ENCODE measurements at regions not wholly inside any gene's neighbourhood (a gene's known extent, or its start where the extent isn't known, plus 50 kb on each side); places are given as distances from the start of the nearest gene placed in this dataset.

- TF ChIP-seq POLR2A (IDR thresholded peaks at IDR 0.05), result no peak
- no peak for TF ChIP-seq CTCF (IDR thresholded peaks at IDR 0.05)
- DNase-seq (ENCODE audit: low spot score in 2 of 2), result no peak
- intact Hi-C loops (cut with DNase I; ENCODE audit: low total_unique reads), result no loop called here
- 39 to 41% methylated on average over 2 of the region's 2 CpGs for WGBS, 2 donors
- H3K4me3 ChIP-seq (ENCODE audit: low read depth, poor library complexity, severe bottlenecking), result no peak overlapping the region
Observed at GRCh38 chr12:23168459-23168858, 543.5 kb downstream of the ETNK1 start.

DNA sequence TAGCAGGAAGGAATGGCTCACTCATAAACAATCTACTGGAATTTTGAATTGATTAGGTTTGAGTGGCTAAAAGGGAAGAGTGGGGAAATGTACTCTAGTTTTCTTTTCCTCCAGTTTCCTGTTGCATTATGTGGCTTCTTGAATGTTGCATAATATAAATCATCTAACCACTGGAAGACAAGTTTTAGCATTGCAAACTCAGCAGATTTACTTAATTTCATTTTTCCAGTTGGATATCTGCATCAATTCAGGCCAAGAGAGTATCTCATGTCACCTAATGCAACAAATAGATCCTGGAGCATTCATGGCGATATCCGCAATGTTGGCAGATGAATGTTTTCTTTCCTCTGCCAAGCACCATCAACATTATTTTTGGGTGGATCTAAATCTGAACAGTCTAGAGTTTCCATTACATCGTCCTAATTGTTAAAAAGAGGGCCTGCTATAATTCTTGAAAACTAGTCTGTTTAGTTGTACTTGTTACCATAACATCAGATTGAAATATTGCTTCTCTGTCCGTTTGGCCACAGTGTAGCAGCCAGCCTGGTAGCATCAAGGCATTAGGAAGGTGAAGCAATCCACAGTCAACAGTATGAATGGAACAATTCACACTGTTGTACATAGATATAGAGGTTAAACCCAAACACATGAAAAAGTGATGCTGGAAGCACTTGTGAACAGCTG, 544.2 kb downstream of the ETNK1 start:
- intact Hi-C loops (cut with DNase I; ENCODE audit: low total_unique reads), result no loop called here
- WGBS, 2 donors, result 57 to 64% methylated on average over 4 of the region's 4 CpGs
- H3K4me3 ChIP-seq (ENCODE audit: low read depth, poor library complexity, severe bottlenecking), result no peak overlapping the region
- TF ChIP-seq POLR2A (IDR thresholded peaks at IDR 0.05) (no peak), CTCF (IDR thresholded peaks at IDR 0.05) (no peak)
- DNase-seq (ENCODE audit: low spot score in 2 of 2), result no peak

- 44 to 66% methylated on average over 3 of the region's 3 CpGs for WGBS, 2 donors
- no peak for TF ChIP-seq CTCF (IDR thresholded peaks at IDR 0.05)
- no peak for TF ChIP-seq POLR2A (IDR thresholded peaks at IDR 0.05)
- DNase-seq (ENCODE audit: low spot score in 2 of 2), result no peak
- intact Hi-C loops (cut with DNase I; ENCODE audit: low total_unique reads), result no loop called here
- no peak overlapping the region for H3K4me3 ChIP-seq (ENCODE audit: low read depth, poor library complexity, severe bottlenecking)
Observed at GRCh38 chr12:23169696-23170013, 544.7 kb downstream of the ETNK1 start.

GRCh38 chr12:23174917-23175316, 549.9 kb downstream of the ETNK1 start:
- no peak overlapping the region for H3K4me3 ChIP-seq (ENCODE audit: low read depth, poor library complexity, severe bottlenecking)
- no peak for TF ChIP-seq POLR2A (IDR thresholded peaks at IDR 0.05)
- no peak for TF ChIP-seq CTCF (IDR thresholded peaks at IDR 0.05)
- no peak for DNase-seq (ENCODE audit: low spot score in 2 of 2)
- 93 to 100% methylated on average over 1 of the region's 1 CpG for WGBS, 2 donors
- intact Hi-C loops (cut with DNase I; ENCODE audit: low total_unique reads), result no loop called here

- no peak for TF ChIP-seq CTCF (IDR thresholded peaks at IDR 0.05)
- no peak for TF ChIP-seq POLR2A (IDR thresholded peaks at IDR 0.05)
- 65 to 66% methylated on average over 3 of the region's 3 CpGs for WGBS, 2 donors
- intact Hi-C loops (cut with DNase I; ENCODE audit: low total_unique reads), result no loop called here
- no peak overlapping the region for H3K4me3 ChIP-seq (ENCODE audit: low read depth, poor library complexity, severe bottlenecking)
- DNase-seq (ENCODE audit: low spot score in 2 of 2), result no peak
Observed at GRCh38 chr12:23185346-23185745, 560.4 kb downstream of the ETNK1 start.

- no peak for DNase-seq (ENCODE audit: low spot score in 2 of 2)
- H3K4me3 ChIP-seq (ENCODE audit: low read depth, poor library complexity, severe bottlenecking), result no peak overlapping the region
- intact Hi-C loops (cut with DNase I; ENCODE audit: low total_unique reads), result no loop called here
- TF ChIP-seq POLR2A (IDR thresholded peaks at IDR 0.05) (no peak), CTCF (IDR thresholded peaks at IDR 0.05) (no peak)
Observed at GRCh38 chr12:23186950-23187349, 562.0 kb downstream of the ETNK1 start.

Data from lower leg skin (tissue), 4 donors.